C4-2B (cell line): ENCODE measurements at regions not wholly inside any gene's neighbourhood (a gene's known extent, or its start where the extent isn't known, plus 50 kb on each side); places are given as distances from the start of the nearest gene placed in this dataset.

Source experiments
- H3K27ac ChIP-seq: fragments of 450-650 bp; 2 replicates; pipeline ENCODE4 v1.5.1; 2017
- CTCF ChIP-seq: fragments of 450-650 bp; conservative IDR thresholded peaks from 2 replicates; pipeline ENCODE4 v1.5.1; 2017; ENCODE audit warnings: mild to moderate bottlenecking
- ZFX ChIP-seq: fragments of 450-650 bp; IDR thresholded peaks from 2 replicates; pipeline ENCODE4 v1.6.1; 2017

GRCh38 chr6:156601152-156602065, 175.8 kb upstream of the ARID1B start:
- H3K27ac ChIP-seq = no peak overlapping the region

DNA sequence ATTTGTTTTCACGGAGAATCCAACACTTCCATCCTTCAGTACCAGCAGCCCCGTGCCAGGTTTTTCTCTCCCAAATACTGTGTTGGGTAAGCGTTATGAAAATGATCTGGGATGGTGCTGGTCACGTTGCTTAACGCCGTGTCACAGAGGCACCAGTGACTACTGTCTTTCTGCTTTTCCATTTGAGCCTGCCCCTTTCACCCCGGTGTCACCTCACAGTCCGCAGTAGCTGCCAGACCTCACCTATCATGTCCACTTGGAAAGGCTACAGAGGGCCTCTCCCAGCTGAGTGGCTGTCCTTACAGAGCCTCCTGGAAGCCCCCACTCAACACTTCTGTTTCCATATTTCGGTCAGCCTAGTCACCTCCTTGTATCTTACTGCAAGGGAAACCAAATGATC, 176.5 kb upstream of the ARID1B start:
- TF ChIP-seq CTCF = no peak
- TF ChIP-seq ZFX = no peak
- no peak overlapping the region for H3K27ac ChIP-seq

More at GRCh38 chr6:156601152-156602065, 175.8 kb upstream of the ARID1B start:
- TF ChIP-seq CTCF (no peak), ZFX (no peak)

DNA sequence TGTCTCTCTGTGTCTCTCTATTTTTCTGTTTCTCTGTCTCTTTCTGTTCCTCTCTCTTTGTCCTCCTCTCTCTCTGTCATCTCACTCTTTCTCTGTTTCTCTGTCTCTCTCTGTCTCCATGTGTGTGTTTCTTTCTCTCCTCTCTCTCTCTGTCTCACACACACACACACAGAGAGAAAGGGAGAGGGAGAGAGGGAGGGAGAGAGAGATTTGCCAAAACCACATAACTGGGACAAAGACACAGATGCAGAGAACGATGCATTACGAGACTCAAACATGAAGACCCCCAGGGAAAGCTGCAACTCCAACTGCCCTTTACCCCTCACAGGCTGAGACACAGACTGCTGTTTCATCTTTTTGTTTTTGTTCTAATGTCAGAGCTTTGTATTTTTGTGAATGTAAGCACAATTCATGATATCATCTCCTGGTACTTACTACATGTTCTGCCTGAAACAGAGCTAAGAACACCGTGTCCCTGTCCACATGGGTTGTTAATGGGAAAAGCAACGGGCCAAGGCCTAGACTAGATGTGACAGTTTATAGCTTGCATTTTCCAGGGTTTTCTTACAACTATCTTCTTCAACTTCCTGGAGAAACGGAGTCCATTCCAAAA, 177.1 kb upstream of the ARID1B start:
- no peak overlapping the region for H3K27ac ChIP-seq
- TF ChIP-seq ZFX (no peak), CTCF (no peak)

GRCh38 chr6:156599366-156599765, 177.8 kb upstream of the ARID1B start:
- TF ChIP-seq CTCF (no peak), ZFX (no peak)

GRCh38 chr6:156598855-156599180, 178.4 kb upstream of the ARID1B start:
- H3K27ac ChIP-seq = no peak overlapping the region
- TF ChIP-seq ZFX = no peak
- no peak for TF ChIP-seq CTCF

More at GRCh38 chr6:156599366-156599765, 177.8 kb upstream of the ARID1B start:
- no peak overlapping the region for H3K27ac ChIP-seq

- no peak overlapping the region for H3K27ac ChIP-seq
- TF ChIP-seq ZFX (no peak), CTCF (no peak)
These were observed 178.9 kb upstream of the ARID1B start for GRCh38 chr6:156598071-156598854.

GRCh38 chr6:156597095-156597494, 180.1 kb upstream of the ARID1B start:
- no peak overlapping the region for H3K27ac ChIP-seq
- TF ChIP-seq ZFX (no peak), CTCF (no peak)
